HG03378 (cell line): ENCODE measurements at regions not wholly inside any gene's neighbourhood (a gene's known extent, or its start where the extent isn't known, plus 50 kb on each side); places are given as distances from the start of the nearest gene placed in this dataset.

Experiments used
- ATAC-seq: cut with Tn5 transposase; IDR thresholded peaks from one replicate; pipeline ENCODE4 v1.9.1; 2021; ENCODE audit warnings: mild to moderate bottlenecking, moderate library complexity; ENCODE audit not compliant: unreplicated experiment

GRCh38 chr14:98165976-98166375, 1106.0 kb downstream of the BCL11B start:
- ATAC-seq, result no peak

GRCh38 chr14:98167275-98167674, 1104.7 kb downstream of the BCL11B start:
- ATAC-seq, result no peak

- no peak for ATAC-seq
These were observed 1104.3 kb downstream of the BCL11B start for GRCh38 chr14:98167705-98168104.

GRCh38 chr14:98168211-98168985, 1103.6 kb downstream of the BCL11B start:
- no peak for ATAC-seq

GRCh38 chr14:98169170-98169587, 1102.8 kb downstream of the BCL11B start:
- no peak for ATAC-seq

GRCh38 chr14:98170575-98170974, 1101.4 kb downstream of the BCL11B start:
- no peak for ATAC-seq

- ATAC-seq, result no peak
These were observed 1100.3 kb downstream of the BCL11B start for GRCh38 chr14:98171654-98172053.

GRCh38 chr14:98172243-98172778, 1099.7 kb downstream of the BCL11B start:
- no peak for ATAC-seq

- no peak for ATAC-seq
These were observed 1098.7 kb downstream of the BCL11B start for GRCh38 chr14:98173305-98173704.

- no peak for ATAC-seq
These were observed 1098.0 kb downstream of the BCL11B start for GRCh38 chr14:98174041-98174440.

- no peak for ATAC-seq
These were observed 1096.6 kb downstream of the BCL11B start for GRCh38 chr14:98175436-98175835.

GRCh38 chr14:98175881-98176280, 1096.1 kb downstream of the BCL11B start:
- no peak for ATAC-seq

- ATAC-seq, result no peak
These were observed 1095.1 kb downstream of the BCL11B start for GRCh38 chr14:98176892-98177291.

- no peak for ATAC-seq
These were observed 1094.4 kb downstream of the BCL11B start for GRCh38 chr14:98177551-98177950.

GRCh38 chr14:98181241-98181640, 1090.8 kb downstream of the BCL11B start:
- no peak for ATAC-seq

- no peak for ATAC-seq
These were observed 1090.2 kb downstream of the BCL11B start for GRCh38 chr14:98181768-98182167.

- no peak for ATAC-seq
These were observed 1089.5 kb downstream of the BCL11B start for GRCh38 chr14:98182393-98183055.

GRCh38 chr14:98183556-98183955, 1088.4 kb downstream of the BCL11B start:
- no peak for ATAC-seq

GRCh38 chr14:98184457-98184856, 1087.5 kb downstream of the BCL11B start:
- no peak for ATAC-seq

GRCh38 chr14:98185036-98185435, 1087.0 kb downstream of the BCL11B start:
- ATAC-seq, result no peak

GRCh38 chr14:98186140-98186539, 1085.9 kb downstream of the BCL11B start:
- ATAC-seq, result no peak

GRCh38 chr14:98187281-98187680, 1084.7 kb downstream of the BCL11B start:
- no peak for ATAC-seq
